ENCODE measurements at regions not wholly inside any gene's neighbourhood (a gene's known extent, or its start where the extent isn't known, plus 50 kb on each side); places are given as distances from the start of the nearest gene placed in this dataset.

GRCh38 chr3:39638301-39638700, 170.8 kb downstream of the MOBP start:
- WGBS: 34% methylated on average over 2 of the region's 6 CpGs
- Histone ChIP-seq H2AFZ (ENCODE audit: low read depth, low read length) (no peak overlapping the region), H2BK15ac (ENCODE audit: low read depth, poor library complexity, severe bottlenecking) (no peak overlapping the region), H3K4me3 (ENCODE audit: insufficient read depth in 1 of 2, low read depth in 1 of 2, low read length in 2 of 2) (no peak overlapping the region), H3K27me3 (ENCODE audit: control insufficient read depth in 1 of 2, insufficient read depth in 1 of 2, low read length in 2 of 2) (no peaks in the 10 kb centered on the region), H3K23ac (ENCODE audit: low read length in 2 of 2) (no peak overlapping the region), H3K79me1 (replicated peaks; ENCODE audit: low read length, poor library complexity, severe bottlenecking) (no peaks in the 10 kb centered on the region), H2AK5ac (ENCODE audit: low read length, severe bottlenecking) (peak overlapping the region; percentile 92), H3K18ac (ENCODE audit: low read depth in 1 of 2, low read length in 2 of 2) (no peak overlapping the region), H2BK120ac (ENCODE audit: low read depth, low read length) (no peak overlapping the region), H2BK5ac (ENCODE audit: low read depth, low read length, poor library complexity, severe bottlenecking) (no peak overlapping the region), H3K9ac (ENCODE audit: low read length) (no peak overlapping the region), H3K4ac (ENCODE audit: low read depth in 1 of 2, low read length in 2 of 2) (no peak overlapping the region), H3K14ac (ENCODE audit: low read length in 2 of 2) (no peak overlapping the region), H2BK12ac (ENCODE audit: low read length in 2 of 2) (no peak overlapping the region), H3K4me1 (ENCODE audit: control insufficient read depth, insufficient read depth, low read depth, low read length) (peaks cover 2% of the 10 kb centered on the region), H4K8ac (ENCODE audit: low read length) (no peak overlapping the region), H4K91ac (ENCODE audit: low read length) (no peak overlapping the region), H3K27ac (ENCODE audit: low read length, poor library complexity, severe bottlenecking) (no peak overlapping the region), H3K9me3 (ENCODE audit: control insufficient read depth, low read length) (no peaks in the 10 kb centered on the region), H3K4me2 (ENCODE audit: low read length, poor library complexity, severe bottlenecking) (no peak overlapping the region), H3K36me3 (ENCODE audit: control insufficient read depth in 1 of 2, insufficient read depth in 2 of 2, low read depth in 1 of 2, low read length in 2 of 2) (no peaks in the 10 kb centered on the region)
- DNase-seq: no peak

GRCh38 chr3:39639344-39640236, 169.8 kb upstream of the MYRIP start:
- Histone ChIP-seq H2BK5ac (ENCODE audit: low read depth, low read length, poor library complexity, severe bottlenecking) (no peak overlapping the region), H3K4me2 (ENCODE audit: low read length, poor library complexity, severe bottlenecking) (peak overlapping the region; percentile 21)

GRCh38 chr3:39641274-39641673, 168.1 kb upstream of the MYRIP start:
- H3K4me3 ChIP-seq (ENCODE audit: insufficient read depth in 1 of 2, low read depth in 1 of 2, low read length in 2 of 2): no peak overlapping the region
- no peaks in the 10 kb centered on the region for H3K9me3 ChIP-seq (ENCODE audit: control insufficient read depth, low read length)
- H2BK15ac ChIP-seq (ENCODE audit: low read depth, poor library complexity, severe bottlenecking): no peak overlapping the region
- no peak for DNase-seq
- no peak overlapping the region for H4K8ac ChIP-seq (ENCODE audit: low read length)
- H3K18ac ChIP-seq (ENCODE audit: low read depth in 1 of 2, low read length in 2 of 2): no peak overlapping the region
- H3K36me3 ChIP-seq (ENCODE audit: control insufficient read depth in 1 of 2, insufficient read depth in 2 of 2, low read depth in 1 of 2, low read length in 2 of 2): no peaks in the 10 kb centered on the region
- H3K4me1 ChIP-seq (ENCODE audit: control insufficient read depth, insufficient read depth, low read depth, low read length): peaks cover 2% of the 10 kb centered on the region
- no peak overlapping the region for H3K14ac ChIP-seq (ENCODE audit: low read length in 2 of 2)
- H3K27ac ChIP-seq (ENCODE audit: low read length, poor library complexity, severe bottlenecking): no peak overlapping the region
- WGBS: 94% methylated on average over 1 of the region's 4 CpGs
- H3K4me2 ChIP-seq (ENCODE audit: low read length, poor library complexity, severe bottlenecking): no peak overlapping the region
- H3K9ac ChIP-seq (ENCODE audit: low read length): no peak overlapping the region
- no peak overlapping the region for H2BK120ac ChIP-seq (ENCODE audit: low read depth, low read length)
- H3K23ac ChIP-seq (ENCODE audit: low read length in 2 of 2): no peak overlapping the region
- no peak overlapping the region for H2AFZ ChIP-seq (ENCODE audit: low read depth, low read length)
- no peak overlapping the region for H2BK12ac ChIP-seq (ENCODE audit: low read length in 2 of 2)
- no peak overlapping the region for H4K91ac ChIP-seq (ENCODE audit: low read length)
- no peak overlapping the region for H3K4ac ChIP-seq (ENCODE audit: low read depth in 1 of 2, low read length in 2 of 2)
- H3K79me1 ChIP-seq (replicated peaks; ENCODE audit: low read length, poor library complexity, severe bottlenecking): no peaks in the 10 kb centered on the region
- H3K27me3 ChIP-seq (ENCODE audit: control insufficient read depth in 1 of 2, insufficient read depth in 1 of 2, low read length in 2 of 2): no peaks in the 10 kb centered on the region
- H2BK5ac ChIP-seq (ENCODE audit: low read depth, low read length, poor library complexity, severe bottlenecking): no peak overlapping the region
- no peak overlapping the region for H2AK5ac ChIP-seq (ENCODE audit: low read length, severe bottlenecking)

More at GRCh38 chr3:39639344-39640236, 169.8 kb upstream of the MYRIP start:
- Histone ChIP-seq H3K4ac (ENCODE audit: low read depth in 1 of 2, low read length in 2 of 2) (no peak overlapping the region), H3K9me3 (ENCODE audit: control insufficient read depth, low read length) (no peaks in the 10 kb centered on the region), H2AK5ac (ENCODE audit: low read length, severe bottlenecking) (no peak overlapping the region), H2BK12ac (ENCODE audit: low read length in 2 of 2) (no peak overlapping the region), H2BK120ac (ENCODE audit: low read depth, low read length) (no peak overlapping the region), H4K8ac (ENCODE audit: low read length) (no peak overlapping the region), H3K4me3 (ENCODE audit: insufficient read depth in 1 of 2, low read depth in 1 of 2, low read length in 2 of 2) (no peak overlapping the region), H4K91ac (ENCODE audit: low read length) (no peak overlapping the region), H3K18ac (ENCODE audit: low read depth in 1 of 2, low read length in 2 of 2) (no peak overlapping the region), H3K27ac (ENCODE audit: low read length, poor library complexity, severe bottlenecking) (peak overlapping the region; percentile 79), H3K9ac (ENCODE audit: low read length) (peak overlapping the region; percentile 52), H3K14ac (ENCODE audit: low read length in 2 of 2) (no peak overlapping the region), H3K23ac (ENCODE audit: low read length in 2 of 2) (no peak overlapping the region), H2AFZ (ENCODE audit: low read depth, low read length) (no peak overlapping the region), H3K4me1 (ENCODE audit: control insufficient read depth, insufficient read depth, low read depth, low read length) (peaks cover 2% of the 10 kb centered on the region), H3K79me1 (replicated peaks; ENCODE audit: low read length, poor library complexity, severe bottlenecking) (no peaks in the 10 kb centered on the region), H2BK15ac (ENCODE audit: low read depth, poor library complexity, severe bottlenecking) (no peak overlapping the region), H3K36me3 (ENCODE audit: control insufficient read depth in 1 of 2, insufficient read depth in 2 of 2, low read depth in 1 of 2, low read length in 2 of 2) (no peaks in the 10 kb centered on the region), H3K27me3 (ENCODE audit: control insufficient read depth in 1 of 2, insufficient read depth in 1 of 2, low read length in 2 of 2) (no peaks in the 10 kb centered on the region)
- WGBS: 23% methylated on average over 2 of the region's 5 CpGs
- DNase-seq: peak; percentile 92

GRCh38 chr3:39644176-39644575, 165.2 kb upstream of the MYRIP start:
- no peak overlapping the region for H3K14ac ChIP-seq (ENCODE audit: low read length in 2 of 2)
- H3K79me1 ChIP-seq (replicated peaks; ENCODE audit: low read length, poor library complexity, severe bottlenecking): no peaks in the 10 kb centered on the region
- no peak overlapping the region for H4K91ac ChIP-seq (ENCODE audit: low read length)
- H4K8ac ChIP-seq (ENCODE audit: low read length): no peak overlapping the region
- H3K4me2 ChIP-seq (ENCODE audit: low read length, poor library complexity, severe bottlenecking): no peak overlapping the region
- peak; percentile 29 for DNase-seq
- H2BK120ac ChIP-seq (ENCODE audit: low read depth, low read length): no peak overlapping the region
- H3K9ac ChIP-seq (ENCODE audit: low read length): peak overlapping the region; percentile 11
- 66% methylated on average over 3 of the region's 4 CpGs for WGBS
- H2BK12ac ChIP-seq (ENCODE audit: low read length in 2 of 2): no peak overlapping the region
- no peak overlapping the region for H3K4ac ChIP-seq (ENCODE audit: low read depth in 1 of 2, low read length in 2 of 2)
- no peak overlapping the region for H3K18ac ChIP-seq (ENCODE audit: low read depth in 1 of 2, low read length in 2 of 2)
- no peak overlapping the region for H3K27ac ChIP-seq (ENCODE audit: low read length, poor library complexity, severe bottlenecking)
- H2BK15ac ChIP-seq (ENCODE audit: low read depth, poor library complexity, severe bottlenecking): no peak overlapping the region
- no peak overlapping the region for H3K4me3 ChIP-seq (ENCODE audit: insufficient read depth in 1 of 2, low read depth in 1 of 2, low read length in 2 of 2)
- H3K23ac ChIP-seq (ENCODE audit: low read length in 2 of 2): no peak overlapping the region
- no peak overlapping the region for H2AFZ ChIP-seq (ENCODE audit: low read depth, low read length)
- no peak overlapping the region for H2AK5ac ChIP-seq (ENCODE audit: low read length, severe bottlenecking)
- H2BK5ac ChIP-seq (ENCODE audit: low read depth, low read length, poor library complexity, severe bottlenecking): no peak overlapping the region
- no peaks in the 10 kb centered on the region for H3K27me3 ChIP-seq (ENCODE audit: control insufficient read depth in 1 of 2, insufficient read depth in 1 of 2, low read length in 2 of 2)
- no peaks in the 10 kb centered on the region for H3K9me3 ChIP-seq (ENCODE audit: control insufficient read depth, low read length)
- no peaks in the 10 kb centered on the region for H3K36me3 ChIP-seq (ENCODE audit: control insufficient read depth in 1 of 2, insufficient read depth in 2 of 2, low read depth in 1 of 2, low read length in 2 of 2)
- H3K4me1 ChIP-seq (ENCODE audit: control insufficient read depth, insufficient read depth, low read depth, low read length): peaks cover 2% of the 10 kb centered on the region
